CD4-positive, alpha-beta T cell treated with Interleukin-6 for 4 hours (primary cell): ENCODE measurements at regions not wholly inside any gene's neighbourhood (a gene's known extent, or its start where the extent isn't known, plus 50 kb on each side); places are given as distances from the start of the nearest gene placed in this dataset.

Experiments used
- DNase-seq: peaks from one replicate; pipeline ENCODE4 v3.0.0-alpha.2; 2020; ENCODE audit warnings: mixed read lengths

DNA sequence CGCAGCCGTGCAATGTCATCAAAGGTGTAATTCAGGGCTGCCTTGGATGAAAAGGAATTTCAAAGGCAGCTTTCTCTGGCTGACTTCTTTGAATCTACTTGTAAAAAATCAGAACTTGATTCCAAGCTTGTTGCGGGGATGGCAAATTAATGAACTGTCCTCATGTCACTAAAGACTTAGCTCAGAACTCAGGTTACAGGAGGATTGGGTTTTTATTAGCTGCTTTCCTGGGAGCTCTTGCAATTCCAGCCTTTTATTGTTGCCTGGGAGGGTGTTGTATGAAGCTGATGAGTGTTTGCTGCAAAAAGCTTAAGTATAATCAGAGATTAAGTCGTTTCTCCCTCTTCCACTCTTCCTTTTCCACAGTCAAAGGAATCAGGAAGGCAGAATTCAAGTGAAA, 113.0 kb upstream of the CDH4 start:
- no peak for DNase-seq

GRCh38 chr20:61140576-61140975, 111.5 kb upstream of the CDH4 start:
- DNase-seq = no peak

- DNase-seq = no peak
Observed at GRCh38 chr20:61146023-61146422, 106.0 kb upstream of the CDH4 start.

DNA sequence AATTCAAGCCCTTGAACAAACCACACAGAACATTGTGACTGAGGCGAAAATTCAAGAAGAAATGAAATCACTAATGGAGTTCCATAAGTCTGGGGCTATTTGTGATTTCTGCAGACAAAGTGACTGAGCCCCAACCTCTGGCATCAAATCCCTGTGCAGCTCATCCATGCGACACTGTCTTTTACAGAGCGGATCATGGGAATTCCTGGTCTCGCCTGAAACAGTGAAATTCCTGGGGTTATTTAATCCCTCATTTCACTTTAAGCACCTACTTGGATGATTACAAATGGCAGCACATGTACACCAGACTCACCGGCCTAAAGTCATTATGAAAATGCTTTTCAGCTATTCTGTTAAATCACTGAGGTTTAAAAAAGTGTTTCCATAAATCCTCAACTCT, 102.4 kb upstream of the CDH4 start:
- no peak for DNase-seq

DNA sequence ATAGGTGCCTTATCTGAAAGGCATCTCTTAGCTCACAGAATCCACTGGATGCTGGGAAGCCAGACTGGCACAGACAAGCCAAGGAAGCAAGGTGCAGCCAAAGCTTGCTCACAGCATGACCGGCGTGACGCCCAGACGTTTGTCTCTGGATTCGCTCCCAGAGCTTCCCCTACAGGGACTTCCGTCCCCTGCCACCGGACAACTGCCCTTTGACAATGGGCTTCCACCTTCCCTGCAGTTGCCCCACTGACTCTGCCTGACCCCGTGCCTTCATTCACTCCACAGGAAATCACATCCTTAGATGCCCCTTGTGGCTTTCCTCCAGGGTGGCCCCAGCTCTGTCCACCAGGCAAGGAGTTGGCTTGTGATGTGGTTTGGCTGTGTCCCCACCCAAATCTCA, 94.8 kb upstream of the CDH4 start:
- no peak for DNase-seq

DNA sequence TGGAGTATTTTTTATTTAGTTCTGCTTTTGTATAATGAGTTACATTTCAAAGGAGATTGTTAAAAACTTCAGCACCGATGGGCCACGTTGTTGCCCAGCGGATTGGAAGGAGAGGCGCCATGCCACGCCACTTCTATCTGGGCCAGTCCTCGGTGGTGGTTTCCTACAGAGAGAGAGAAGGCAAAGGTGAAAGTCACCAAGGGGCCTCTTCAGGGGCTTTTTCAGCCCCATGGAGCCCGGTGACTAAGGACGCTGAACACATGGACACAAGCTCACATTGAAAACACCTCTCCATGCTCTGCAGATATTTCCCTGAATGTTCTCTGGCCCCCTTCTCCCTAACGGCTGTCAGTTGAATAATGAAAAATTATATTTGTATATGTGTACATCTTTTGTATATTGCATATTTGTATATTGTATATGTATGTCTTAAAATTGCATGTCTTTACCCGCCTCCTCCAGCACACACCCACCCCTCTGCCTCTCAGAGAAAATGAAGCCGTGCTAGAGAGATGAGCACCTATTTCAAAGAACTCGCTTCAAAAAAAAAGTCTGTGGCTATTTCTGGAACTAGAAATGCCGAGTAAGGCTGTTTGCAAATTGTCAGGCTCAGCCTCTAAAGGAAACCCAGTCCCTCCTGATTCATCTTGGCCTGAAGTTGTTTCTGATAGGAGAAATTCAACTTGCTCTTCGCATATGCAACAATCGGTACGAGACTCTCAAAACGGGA, 91.9 kb upstream of the CDH4 start:
- DNase-seq = no peak

DNA sequence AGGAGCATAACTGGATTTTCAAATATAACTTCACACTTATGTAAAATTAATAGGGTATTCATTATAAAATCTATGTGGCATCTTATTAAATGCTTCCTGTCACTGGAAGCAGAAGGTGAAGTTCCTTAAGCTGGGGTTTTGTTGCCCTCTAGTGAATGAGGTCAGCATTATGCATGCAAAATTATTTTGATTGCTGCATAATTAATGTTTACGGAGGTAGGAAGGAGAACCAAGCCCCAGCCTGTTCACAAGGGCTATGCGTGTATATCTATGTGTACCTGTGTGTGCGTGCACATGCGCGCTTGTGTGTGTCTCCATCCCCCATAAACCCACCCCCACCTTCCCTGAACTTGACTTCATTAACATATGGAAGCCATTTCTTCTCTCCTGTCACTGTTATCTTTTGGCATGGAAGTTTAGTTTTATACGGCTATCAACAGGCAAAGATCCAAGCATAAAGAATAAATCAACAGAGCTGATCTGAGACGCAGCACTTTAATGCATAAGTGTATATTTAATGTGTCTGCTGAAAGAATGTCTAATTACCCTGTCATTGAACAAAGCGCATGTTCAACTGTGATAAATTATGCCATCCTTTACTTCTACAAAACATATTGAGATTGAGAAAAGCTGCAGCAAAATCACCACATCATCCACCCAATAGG, 90.2 kb upstream of the CDH4 start:
- DNase-seq = no peak

DNA sequence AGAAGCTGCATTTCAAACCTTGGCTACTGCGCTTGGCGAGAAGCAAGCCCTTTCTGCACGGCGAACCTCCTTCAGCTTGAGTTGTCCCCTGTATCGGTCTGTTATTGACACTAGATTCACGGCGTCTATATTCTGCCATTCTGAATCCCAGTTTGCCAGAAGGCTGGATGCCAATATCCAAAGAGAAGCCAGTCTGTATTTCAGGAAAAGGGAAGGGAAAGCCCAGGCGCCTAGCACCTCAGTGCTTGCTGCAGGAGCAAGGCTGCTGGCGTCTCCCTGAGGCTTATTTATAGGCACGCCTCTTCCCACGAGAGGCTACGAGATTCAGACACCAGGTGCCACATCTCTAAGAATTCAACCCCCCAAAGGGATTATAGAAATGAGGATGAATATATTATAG, 89.6 kb upstream of the CDH4 start:
- no peak for DNase-seq

DNA sequence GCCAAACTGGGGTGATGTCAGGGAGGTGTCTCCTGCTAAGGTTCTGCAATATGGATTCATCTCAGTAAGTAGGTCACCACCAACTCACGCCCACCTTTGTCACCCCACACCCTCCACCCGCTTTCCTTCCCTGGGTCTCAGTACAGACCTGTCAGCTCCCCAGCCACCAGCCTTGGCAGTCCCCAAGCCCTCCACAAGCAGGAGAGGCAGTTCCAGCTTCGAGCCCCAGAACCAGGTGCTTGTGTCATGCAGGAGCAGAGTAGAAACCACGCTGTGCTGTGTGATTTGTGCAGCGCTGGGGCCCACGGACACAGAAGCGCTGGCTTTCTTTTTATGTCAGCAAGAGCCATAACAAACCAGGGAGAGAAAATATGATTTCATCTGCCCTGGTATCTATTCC, 89.0 kb upstream of the CDH4 start:
- no peak for DNase-seq

GRCh38 chr20:61166324-61166723, 85.7 kb upstream of the CDH4 start:
- no peak for DNase-seq

GRCh38 chr20:61168605-61169004, 83.5 kb upstream of the CDH4 start:
- no peak for DNase-seq

- DNase-seq = no peak
Observed at GRCh38 chr20:61169874-61170273, 82.2 kb upstream of the CDH4 start.

DNA sequence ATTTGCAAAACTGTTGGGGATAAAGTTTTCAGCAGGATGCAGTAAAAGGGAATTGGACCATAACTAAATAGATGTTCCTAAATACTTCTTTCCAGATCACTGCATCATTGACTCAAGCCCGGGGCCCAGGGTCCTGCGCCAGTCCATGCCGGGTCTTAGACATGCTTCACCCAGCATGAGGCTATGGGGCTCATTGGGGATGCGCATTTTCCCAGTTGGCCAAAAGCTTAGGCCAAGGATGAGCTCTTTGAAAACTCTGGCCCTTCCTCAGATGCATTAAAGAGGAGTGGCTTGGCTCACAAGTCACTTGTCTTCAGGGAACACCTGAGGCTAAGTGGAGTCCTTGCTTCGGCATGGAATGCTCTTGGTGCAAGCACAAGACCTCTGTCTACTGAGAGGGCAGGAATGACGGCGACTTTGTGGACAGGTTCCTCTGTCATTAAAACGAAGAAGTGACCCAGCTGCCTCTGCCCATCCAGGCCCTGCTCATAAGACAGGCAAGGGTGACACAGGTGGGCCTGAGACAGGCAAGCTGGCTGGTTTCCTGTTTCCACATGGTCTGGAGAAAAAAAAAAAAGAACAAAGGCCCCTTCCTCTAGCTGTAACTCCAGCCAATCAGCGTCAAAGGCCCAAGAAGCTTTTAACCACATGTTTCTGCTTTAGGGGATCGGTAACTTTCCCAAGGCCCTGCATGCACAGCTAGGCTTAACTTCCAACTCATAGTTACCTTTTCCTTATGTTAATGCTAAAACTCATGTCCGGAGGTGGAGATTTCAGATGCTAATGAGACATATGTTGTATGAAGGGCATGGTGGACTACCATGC, 81.4 kb upstream of the CDH4 start:
- no peak for DNase-seq

DNA sequence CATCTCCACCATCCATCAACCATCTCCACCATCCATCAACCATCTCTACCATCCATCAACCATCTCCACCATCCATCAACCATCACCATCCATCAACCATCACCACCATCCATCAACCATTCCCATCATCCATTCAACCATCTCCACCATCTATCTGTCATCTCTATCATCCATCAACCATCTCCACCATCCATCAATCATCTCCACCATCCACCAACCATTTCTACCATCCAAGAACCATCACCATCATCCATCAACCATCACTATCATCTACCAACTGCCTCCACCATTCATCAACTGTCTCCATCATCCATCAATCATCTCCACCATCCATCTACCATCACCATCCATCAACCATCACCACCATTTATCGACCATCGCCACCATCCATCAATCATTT, 78.8 kb upstream of the CDH4 start:
- DNase-seq = no peak

- no peak for DNase-seq
Observed at GRCh38 chr20:61173961-61174725, 77.9 kb upstream of the CDH4 start.

GRCh38 chr20:61176874-61177273, 75.2 kb upstream of the CDH4 start:
- no peak for DNase-seq

GRCh38 chr20:61178551-61179071, 73.5 kb upstream of the CDH4 start:
- no peak for DNase-seq

- DNase-seq = no peak
Observed at GRCh38 chr20:61184194-61184593, 67.9 kb upstream of the CDH4 start.

DNA sequence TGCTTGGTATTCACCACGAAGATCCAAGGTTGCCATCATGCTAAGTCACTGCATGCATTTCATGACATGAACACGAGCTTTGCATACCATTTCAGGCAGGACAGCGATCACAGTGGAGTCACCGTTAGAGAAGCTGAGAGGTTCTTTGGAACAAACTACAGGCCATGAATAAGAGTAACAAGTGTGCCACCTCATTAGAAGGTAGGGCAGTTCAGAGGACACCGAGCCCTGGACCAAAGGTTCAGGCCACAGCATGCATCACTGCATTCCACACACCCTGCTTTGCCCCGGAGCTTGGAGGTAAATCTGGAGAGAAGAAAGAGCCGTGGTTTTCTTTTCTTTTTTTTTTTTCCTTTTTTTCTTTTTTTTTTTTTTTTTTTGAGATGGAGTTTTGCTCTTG, 66.9 kb upstream of the CDH4 start:
- DNase-seq = no peak

- no peak for DNase-seq
Observed at GRCh38 chr20:61185841-61186601, 66.0 kb upstream of the CDH4 start.

GRCh38 chr20:61186771-61187472, 65.1 kb upstream of the CDH4 start:
- no peak for DNase-seq

DNA sequence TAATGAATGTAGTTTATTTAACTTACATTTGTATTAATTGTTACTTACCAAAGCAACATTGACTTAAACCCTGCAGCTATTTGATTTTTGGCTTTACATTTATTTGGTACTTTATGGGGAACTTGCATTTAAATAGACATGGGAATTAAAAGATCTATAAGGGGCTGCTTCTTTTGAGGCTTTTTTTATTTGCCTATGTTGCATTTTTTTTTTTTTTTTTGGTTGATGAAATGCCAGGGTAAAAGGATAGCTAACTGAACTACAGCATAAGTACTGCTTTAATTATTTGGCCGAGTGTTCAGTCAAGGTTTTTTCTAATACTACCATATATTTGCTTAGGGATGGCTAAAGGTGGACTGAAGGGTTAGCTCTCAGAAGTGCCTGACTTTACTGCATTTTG, 62.5 kb upstream of the CDH4 start:
- DNase-seq = no peak
